Hepatocyte (in vitro differentiated cells): ENCODE measurements at regions not wholly inside any gene's neighbourhood (a gene's known extent, or its start where the extent isn't known, plus 50 kb on each side); places are given as distances from the start of the nearest gene placed in this dataset.
A peak's percentile ranks its signal among the peaks of the same experiment; 100 is the strongest.

Experiments
- DNase-seq: peaks from one replicate; pipeline ENCODE4 v3.0.0-alpha.2; 2016; ENCODE audit warnings: low spot score
- H2AFZ ChIP-seq: fragments of 200-600 bp; sonication (generic); 2 replicates; pipeline ENCODE4 v1.6.0; 2016; ENCODE audit warnings: antibody characterized with exemption, mild to moderate bottlenecking
- H3K27ac ChIP-seq: fragments of 200-600 bp; sonication (generic); 2 replicates; pipeline ENCODE4 v1.5.1; 2016; ENCODE audit warnings: mild to moderate bottlenecking
- H3K27me3 ChIP-seq: fragments of 200-600 bp; sonication (generic); 2 replicates; pipeline ENCODE4 v1.6.1; 2016
- H3K36me3 ChIP-seq: fragments of 200-600 bp; sonication (generic); replicated peaks from 2 replicates; pipeline ENCODE4 v1.5.1; 2016; ENCODE audit warnings: low read depth; ENCODE audit not compliant: insufficient read depth
- H3K4me1 ChIP-seq: fragments of 200-600 bp; sonication (generic); 2 replicates; pipeline ENCODE4 v1.5.1; 2016; ENCODE audit warnings: mild to moderate bottlenecking, moderate library complexity; ENCODE audit not compliant: insufficient read depth
- H3K4me2 ChIP-seq: fragments of 200-600 bp; sonication (generic); 2 replicates; pipeline ENCODE4 v1.6.0; 2016
- H3K4me3 ChIP-seq: fragments of 200-600 bp; sonication (generic); 2 replicates; pipeline ENCODE4 v1.5.1; 2016; ENCODE audit warnings: mild to moderate bottlenecking
- H3K79me2 ChIP-seq: fragments of 200-600 bp; sonication (generic); 2 replicates; pipeline ENCODE4 v1.6.0; 2017; ENCODE audit warnings: mild to moderate bottlenecking
- H3K9me2 ChIP-seq: fragments of 200-600 bp; sonication (generic); replicated peaks from 2 replicates; pipeline ENCODE4 v1.6.0; 2017; ENCODE audit warnings: mild to moderate bottlenecking; ENCODE audit not compliant: insufficient read depth
- H3K9me3 ChIP-seq: fragments of 200-600 bp; sonication (generic); 2 replicates; pipeline ENCODE4 v1.5.1; 2016; ENCODE audit warnings: low read depth, mild to moderate bottlenecking
- H4K20me1 ChIP-seq: fragments of 200-600 bp; sonication (generic); 2 replicates; pipeline ENCODE4 v1.6.0; 2016; ENCODE audit warnings: mild to moderate bottlenecking; ENCODE audit not compliant: insufficient read depth, poor library complexity, severe bottlenecking
- CTCF ChIP-seq: fragments of 200-600 bp; sonication (generic); IDR thresholded peaks from 2 replicates; pipeline ENCODE4 v1.5.1; 2016; ENCODE audit warnings: antibody characterized with exemption, mild to moderate bottlenecking; ENCODE audit not compliant: poor library complexity
- EZH2 ChIP-seq: fragments of 200-600 bp; sonication (generic); IDR thresholded peaks from 2 replicates; pipeline ENCODE4 v1.6.1; 2016; ENCODE audit warnings: antibody characterized with exemption, mild to moderate bottlenecking, borderline replicate concordance
- EZH2phosphoT487 ChIP-seq: fragments of 200-600 bp; sonication (generic); IDR thresholded peaks from one replicate; pipeline ENCODE4 v1.6.1; 2018; ENCODE audit warnings: antibody characterized with exemption, mild to moderate bottlenecking, low read depth, moderate library complexity; ENCODE audit not compliant: unreplicated experiment, severe bottlenecking
- WGBS: methylation state at CpG from one replicate; pipeline ENCODE4 v1.1.6; 2016; ENCODE audit warnings: low lambda C conversion rate; ENCODE audit errors: missing lambda C conversion rate; 5-methylcytosine and 5-hydroxymethylcytosine counted together

- Histone ChIP-seq H3K79me2 (no peaks in the 10 kb centered on the region), H3K27me3 (no peaks in the 10 kb centered on the region), H3K27ac (no peak overlapping the region), H4K20me1 (no peaks in the 10 kb centered on the region), H3K4me1 (no peaks in the 10 kb centered on the region), H3K4me3 (no peak overlapping the region), H3K36me3 (no peaks in the 10 kb centered on the region), H3K9me3 (no peaks in the 10 kb centered on the region), H3K4me2 (no peak overlapping the region), H2AFZ (no peak overlapping the region), H3K9me2 (no peaks in the 10 kb centered on the region)
- 61% methylated on average over 4 of the region's 4 CpGs for WGBS
- TF ChIP-seq CTCF (no peak), EZH2 (no peak), EZH2phosphoT487 (no peak)
- DNase-seq, result no peak
These were observed 328.7 kb downstream of the ZBBX start for GRCh38 chr3:167051421-167051820.

GRCh38 chr3:167033866-167034265 is 346.2 kb downstream of the ZBBX start:
- Histone ChIP-seq H3K9me2 (no peaks in the 10 kb centered on the region), H3K4me2 (no peak overlapping the region), H3K36me3 (no peaks in the 10 kb centered on the region), H3K27ac (no peak overlapping the region), H4K20me1 (no peaks in the 10 kb centered on the region), H3K9me3 (no peaks in the 10 kb centered on the region), H2AFZ (no peak overlapping the region), H3K4me1 (no peaks in the 10 kb centered on the region), H3K79me2 (no peaks in the 10 kb centered on the region), H3K4me3 (no peak overlapping the region), H3K27me3 (no peaks in the 10 kb centered on the region)
- TF ChIP-seq EZH2, result no peak
- 44% methylated on average over 2 of the region's 2 CpGs for WGBS
- DNase-seq, result no peak

GRCh38 chr3:167032267-167032876 is 347.7 kb downstream of the ZBBX start:
- 30% methylated on average over 5 of the region's 5 CpGs for WGBS
- Histone ChIP-seq H3K4me2 (no peak overlapping the region), H3K9me3 (no peaks in the 10 kb centered on the region), H3K79me2 (no peaks in the 10 kb centered on the region), H3K27me3 (no peaks in the 10 kb centered on the region), H3K9me2 (no peaks in the 10 kb centered on the region), H3K36me3 (no peaks in the 10 kb centered on the region), H2AFZ (no peak overlapping the region), H3K27ac (no peak overlapping the region), H3K4me1 (no peaks in the 10 kb centered on the region), H4K20me1 (no peaks in the 10 kb centered on the region), H3K4me3 (no peak overlapping the region)
- peak; percentile 81 for DNase-seq
- peak; percentile 73 for TF ChIP-seq CTCF
- no peak for TF ChIP-seq EZH2phosphoT487
- no peak for TF ChIP-seq EZH2

- DNase-seq, result no peak
- Histone ChIP-seq H3K9me2 (no peaks in the 10 kb centered on the region), H3K27ac (no peak overlapping the region), H3K9me3 (no peaks in the 10 kb centered on the region), H3K27me3 (no peaks in the 10 kb centered on the region), H3K4me1 (no peaks in the 10 kb centered on the region), H3K4me3 (no peak overlapping the region), H2AFZ (peak overlapping the region; percentile 24), H3K4me2 (no peak overlapping the region), H4K20me1 (no peaks in the 10 kb centered on the region), H3K79me2 (no peaks in the 10 kb centered on the region), H3K36me3 (no peaks in the 10 kb centered on the region)
- TF ChIP-seq EZH2, result no peak
- no peak for TF ChIP-seq EZH2phosphoT487
- TF ChIP-seq CTCF, result no peak
- 60% methylated on average over 12 of the region's 12 CpGs for WGBS
These were observed 348.6 kb downstream of the ZBBX start for GRCh38 chr3:167031364-167032049.
